Mucosa of descending colon (tissue), 3 donors: ENCODE measurements at regions not wholly inside any gene's neighbourhood (a gene's known extent, or its start where the extent isn't known, plus 50 kb on each side); places are given as distances from the start of the nearest gene placed in this dataset.
A peak's percentile ranks its signal among the peaks of the same experiment; 100 is the strongest.

ENCODE experiments used
- ATAC-seq: fragments of 200-7000 bp; cut with Tn5 transposase; one replicate; pipeline ENCODE4 v1.9.1; 2020; ENCODE audit warnings: mild to moderate bottlenecking, moderate library complexity
- DNase-seq, 3 donors: peaks; one replicate each; pipeline ENCODE4 v3.0.0-alpha.2; 2020
- H3K36me3 ChIP-seq: fragments of 200-600 bp; one replicate; pipeline ENCODE4 v1.8.0; 2021; ENCODE audit warnings: low read depth, mild to moderate bottlenecking
- H3K4me1 ChIP-seq: fragments of 200-600 bp; one replicate; pipeline ENCODE4 v1.8.0; 2021; ENCODE audit warnings: low read depth, mild to moderate bottlenecking
- H3K4me3 ChIP-seq: fragments of 200-600 bp; one replicate; pipeline ENCODE4 v1.8.0; 2021; ENCODE audit warnings: mild to moderate bottlenecking
- H3K9me3 ChIP-seq: fragments of 200-600 bp; one replicate; pipeline ENCODE4 v1.8.0; 2021; ENCODE audit warnings: mild to moderate bottlenecking
- intact Hi-C, 2 donors: fragments of 100-400 bp; cut with DNase I in 1 of 2; cut with micrococcal nuclease in 1 of 2; formaldehyde crosslinking; loops; one replicate each; pipeline versions ENCODE4 v1.11.0 to v1.11.1; 2022; cut with DNase I, micrococcal nuclease
- TF ChIP-seq, protein P1 (sequence below): fragments of 200-600 bp; IDR thresholded peaks from one replicate; pipeline ENCODE4 v1.8.0; 2022; ENCODE audit warnings: antibody characterized with exemption, mild to moderate bottlenecking
- donor health status: DM: no; HTN: no; CAD: no; lungs with moderate emphysema.
- donor health status: DM: no; HTN: no; CAD: no.
- donor health status: DM: no; HTN: yes; CAD: no.

DNA sequence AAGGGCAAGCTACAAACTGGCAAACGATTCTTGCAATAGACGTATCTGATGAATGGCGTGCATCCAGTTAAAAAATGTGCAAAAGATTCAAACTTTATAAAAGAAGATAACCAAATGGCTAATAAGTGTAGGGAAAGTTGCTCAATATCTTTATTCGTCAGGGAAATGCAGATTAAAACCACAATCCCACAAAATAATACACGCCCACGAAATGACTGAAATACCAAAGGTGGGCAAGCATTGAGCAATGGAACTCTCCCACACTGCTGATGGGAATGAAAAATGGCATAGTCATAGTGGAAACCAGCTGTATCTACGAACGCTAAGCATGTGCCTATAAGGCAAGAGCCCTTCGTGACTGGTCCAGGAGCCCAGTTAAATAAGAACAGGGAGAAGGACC lies 168.6 kb upstream of the SIX2 start:
- no peak for ATAC-seq
- Histone ChIP-seq H3K4me1 (no peaks in the 10 kb centered on the region), H3K4me3 (no peak overlapping the region), H3K9me3 (no peaks in the 10 kb centered on the region), H3K36me3 (no peaks in the 10 kb centered on the region)
- intact Hi-C loops: no loop called here
- TF ChIP-seq, protein P1, sequence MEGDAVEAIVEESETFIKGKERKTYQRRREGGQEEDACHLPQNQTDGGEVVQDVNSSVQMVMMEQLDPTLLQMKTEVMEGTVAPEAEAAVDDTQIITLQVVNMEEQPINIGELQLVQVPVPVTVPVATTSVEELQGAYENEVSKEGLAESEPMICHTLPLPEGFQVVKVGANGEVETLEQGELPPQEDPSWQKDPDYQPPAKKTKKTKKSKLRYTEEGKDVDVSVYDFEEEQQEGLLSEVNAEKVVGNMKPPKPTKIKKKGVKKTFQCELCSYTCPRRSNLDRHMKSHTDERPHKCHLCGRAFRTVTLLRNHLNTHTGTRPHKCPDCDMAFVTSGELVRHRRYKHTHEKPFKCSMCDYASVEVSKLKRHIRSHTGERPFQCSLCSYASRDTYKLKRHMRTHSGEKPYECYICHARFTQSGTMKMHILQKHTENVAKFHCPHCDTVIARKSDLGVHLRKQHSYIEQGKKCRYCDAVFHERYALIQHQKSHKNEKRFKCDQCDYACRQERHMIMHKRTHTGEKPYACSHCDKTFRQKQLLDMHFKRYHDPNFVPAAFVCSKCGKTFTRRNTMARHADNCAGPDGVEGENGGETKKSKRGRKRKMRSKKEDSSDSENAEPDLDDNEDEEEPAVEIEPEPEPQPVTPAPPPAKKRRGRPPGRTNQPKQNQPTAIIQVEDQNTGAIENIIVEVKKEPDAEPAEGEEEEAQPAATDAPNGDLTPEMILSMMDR: no peak
- DNase-seq: no peak

GRCh38 chr2:45176390-45176789 lies 167.1 kb upstream of the SIX2 start:
- intact Hi-C loops: no loop called here
- H3K36me3 ChIP-seq: no peaks in the 10 kb centered on the region
- no peak for DNase-seq
- TF ChIP-seq, protein P1: no peak
- no peak for ATAC-seq
- no peaks in the 10 kb centered on the region for H3K4me1 ChIP-seq
- no peaks in the 10 kb centered on the region for H3K9me3 ChIP-seq
- no peak overlapping the region for H3K4me3 ChIP-seq

DNA sequence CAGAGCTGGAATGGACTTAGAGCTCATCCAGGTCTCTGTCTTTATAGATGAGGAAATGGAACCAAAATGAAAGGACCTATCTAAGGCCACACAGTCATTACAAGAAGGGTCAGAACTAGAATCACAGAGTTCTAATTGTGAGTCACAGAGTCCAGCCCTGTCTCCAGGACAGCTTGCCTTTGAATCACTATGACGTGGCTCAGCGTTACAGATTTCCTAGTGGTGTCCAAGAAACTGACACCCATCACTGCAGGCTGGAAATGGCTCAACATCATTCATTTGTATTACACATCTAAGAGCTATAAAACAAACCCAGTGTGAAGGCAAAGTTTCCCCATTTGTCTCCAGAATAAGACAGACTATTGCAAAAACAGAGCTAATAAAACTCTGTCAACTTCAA lies 164.3 kb upstream of the SIX2 start:
- H3K36me3 ChIP-seq: no peaks in the 10 kb centered on the region
- no peaks in the 10 kb centered on the region for H3K9me3 ChIP-seq
- TF ChIP-seq, protein P1: no peak
- peaks cover 17% of the 10 kb centered on the region for H3K4me1 ChIP-seq
- intact Hi-C loops: no loop called here
- DNase-seq: no peak
- ATAC-seq: peak; percentile 42
- no peak overlapping the region for H3K4me3 ChIP-seq

DNA sequence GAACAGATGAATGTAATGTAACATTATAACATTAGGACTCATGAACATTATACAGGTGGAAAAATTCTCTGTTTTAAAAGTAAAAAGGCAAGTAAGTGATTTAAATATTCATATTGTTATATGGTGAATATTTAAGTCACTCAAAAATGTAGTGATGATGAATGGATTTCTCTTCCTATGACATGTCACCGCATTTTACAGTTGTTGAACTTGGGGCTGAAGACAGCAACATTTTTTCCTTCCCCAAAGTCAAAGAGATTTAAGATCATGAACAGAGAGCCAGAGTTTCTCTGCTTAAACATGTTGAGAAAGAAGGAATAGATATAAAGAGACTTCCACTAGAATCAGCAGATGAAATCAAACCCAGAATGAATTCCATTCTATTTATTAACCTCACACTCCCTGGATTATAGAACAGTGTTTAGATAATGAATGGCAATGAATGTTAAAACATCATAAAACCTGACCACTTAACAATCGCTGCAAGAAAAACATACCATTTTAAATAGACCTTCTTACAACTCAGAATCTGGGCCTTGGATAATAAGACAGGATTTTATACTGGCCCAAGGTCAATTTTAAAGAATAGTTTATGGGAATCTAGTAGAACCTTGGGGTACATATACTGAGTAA lies 163.6 kb upstream of the SIX2 start:
- intact Hi-C loops: no loop called here
- Histone ChIP-seq H3K4me3 (no peak overlapping the region), H3K9me3 (no peaks in the 10 kb centered on the region), H3K36me3 (no peaks in the 10 kb centered on the region), H3K4me1 (peaks cover 19% of the 10 kb centered on the region)
- TF ChIP-seq, protein P1: no peak
- no peak for ATAC-seq
- no peak for DNase-seq

- intact Hi-C loops: no loop called here
- ATAC-seq (no peak), DNase-seq (no peak)
- Histone ChIP-seq H3K36me3 (no peaks in the 10 kb centered on the region), H3K4me3 (no peak overlapping the region), H3K9me3 (no peaks in the 10 kb centered on the region), H3K4me1 (peaks cover 19% of the 10 kb centered on the region)
- TF ChIP-seq, protein P1: no peak
These were observed 162.9 kb upstream of the SIX2 start for GRCh38 chr2:45172142-45172541.

DNA sequence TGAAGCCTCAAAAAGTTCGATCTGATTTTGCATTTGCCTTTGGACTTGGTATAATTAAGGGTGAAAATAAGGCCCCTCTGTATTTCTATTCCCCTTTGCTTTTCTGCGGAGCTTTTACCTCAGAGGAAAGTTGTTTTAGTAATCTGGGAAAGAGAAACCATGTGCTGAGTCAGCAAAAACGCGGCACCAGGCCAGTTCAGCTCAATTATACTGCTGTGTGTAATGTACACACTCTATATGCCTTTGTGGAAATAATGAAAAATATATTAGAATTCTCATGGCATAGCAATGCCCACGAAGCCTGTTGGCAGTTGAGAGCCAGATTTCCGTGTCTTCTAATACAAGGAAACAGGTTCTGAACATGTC lies 161.9 kb upstream of the SIX2 start:
- no peak for ATAC-seq
- intact Hi-C loops: no loop called here
- no peaks in the 10 kb centered on the region for H3K9me3 ChIP-seq
- peaks cover 19% of the 10 kb centered on the region for H3K4me1 ChIP-seq
- H3K36me3 ChIP-seq: no peaks in the 10 kb centered on the region
- TF ChIP-seq, protein P1: no peak
- DNase-seq: peak in 1 of 3 donors; percentile 7
- H3K4me3 ChIP-seq: no peak overlapping the region
